Dendritic cell treated with granulocyte-macrophage colony-stimulating factor and Interleukin-4, amounts not matched to agents 40 ng/mL and 50 ng/mL, for 4 days (primary cell): ENCODE measurements at regions not wholly inside any gene's neighbourhood (a gene's known extent, or its start where the extent isn't known, plus 50 kb on each side); places are given as distances from the start of the nearest gene placed in this dataset.
A peak's percentile ranks its signal among the peaks of the same experiment; 100 is the strongest.

Source experiments
- H3K27ac Mint-ChIP-seq: one replicate; pipeline ENCODE4 v1.8.0; 2022; ENCODE audit warnings: mild to moderate bottlenecking, mixed read lengths
- H3K27me3 Mint-ChIP-seq: one replicate; pipeline ENCODE4 v1.8.0; 2022; ENCODE audit warnings: mild to moderate bottlenecking, mixed read lengths
- H3K36me3 Mint-ChIP-seq: one replicate; pipeline ENCODE4 v1.8.0; 2022; ENCODE audit warnings: low read depth, mixed read lengths
- H3K4me1 Mint-ChIP-seq: one replicate; pipeline ENCODE4 v1.8.0; 2022; ENCODE audit warnings: low read depth, mixed read lengths
- H3K4me3 Mint-ChIP-seq: one replicate; pipeline ENCODE4 v1.8.0; 2022; ENCODE audit warnings: mild to moderate bottlenecking, moderate library complexity, mixed read lengths
- H3K9me3 Mint-ChIP-seq: one replicate; pipeline ENCODE4 v1.8.0; 2022; ENCODE audit warnings: mixed read lengths
- intact Hi-C: fragments of 100-400 bp; cut with micrococcal nuclease; formaldehyde crosslinking; loops from one replicate; pipeline ENCODE4 v1.15.0; 2022

- intact Hi-C loops: no loop called here
- Mint-ChIP-seq H3K4me3 (no peak overlapping the region), H3K9me3 (no peaks in the 10 kb centered on the region), H3K36me3 (no peaks in the 10 kb centered on the region), H3K4me1 (peaks cover 15% of the 10 kb centered on the region), H3K27ac (no peak overlapping the region), H3K27me3 (peaks cover 3% of the 10 kb centered on the region)
Observed at GRCh38 chr15:58279654-58280053, 141.5 kb downstream of the AQP9 start.

GRCh38 chr15:58282060-58282708 is 144.0 kb downstream of the AQP9 start:
- intact Hi-C loops: no loop called here
- peak overlapping the region; percentile 12 for H3K27ac Mint-ChIP-seq
- H3K27me3 Mint-ChIP-seq: peaks cover 3% of the 10 kb centered on the region
- peaks cover 15% of the 10 kb centered on the region for H3K4me1 Mint-ChIP-seq
- H3K36me3 Mint-ChIP-seq: no peaks in the 10 kb centered on the region
- no peak overlapping the region for H3K4me3 Mint-ChIP-seq
- no peaks in the 10 kb centered on the region for H3K9me3 Mint-ChIP-seq

- intact Hi-C loops: no loop called here
- H3K36me3 Mint-ChIP-seq: no peaks in the 10 kb centered on the region
- H3K4me3 Mint-ChIP-seq: no peak overlapping the region
Observed at GRCh38 chr15:58283302-58283701, 145.1 kb downstream of the AQP9 start.

GRCh38 chr15:58284293-58284692 is 146.1 kb downstream of the AQP9 start:
- intact Hi-C loops: no loop called here

More at GRCh38 chr15:58283302-58283701, 145.1 kb downstream of the AQP9 start:
- Mint-ChIP-seq H3K27me3 (peaks cover 3% of the 10 kb centered on the region), H3K27ac (no peak overlapping the region), H3K9me3 (no peaks in the 10 kb centered on the region), H3K4me1 (peaks cover 15% of the 10 kb centered on the region)

GRCh38 chr15:58285212-58285920 is 146.4 kb upstream of the LIPC start:
- Mint-ChIP-seq H3K4me1 (peaks cover 15% of the 10 kb centered on the region), H3K4me3 (no peak overlapping the region), H3K27ac (no peak overlapping the region), H3K9me3 (no peaks in the 10 kb centered on the region), H3K36me3 (no peaks in the 10 kb centered on the region), H3K27me3 (no peaks in the 10 kb centered on the region)
- intact Hi-C loops: no loop called here

More at GRCh38 chr15:58284293-58284692, 146.1 kb downstream of the AQP9 start:
- no peak overlapping the region for H3K4me3 Mint-ChIP-seq
- no peaks in the 10 kb centered on the region for H3K36me3 Mint-ChIP-seq
- no peaks in the 10 kb centered on the region for H3K9me3 Mint-ChIP-seq
- no peak overlapping the region for H3K27ac Mint-ChIP-seq
- no peaks in the 10 kb centered on the region for H3K27me3 Mint-ChIP-seq
- H3K4me1 Mint-ChIP-seq: peaks cover 15% of the 10 kb centered on the region

GRCh38 chr15:58285921-58286278 is 145.9 kb upstream of the LIPC start:
- Mint-ChIP-seq H3K9me3 (no peaks in the 10 kb centered on the region), H3K27ac (no peak overlapping the region), H3K4me3 (no peak overlapping the region), H3K36me3 (no peaks in the 10 kb centered on the region), H3K4me1 (peaks cover 20% of the 10 kb centered on the region), H3K27me3 (no peaks in the 10 kb centered on the region)
- intact Hi-C loops: no loop called here

- H3K27ac Mint-ChIP-seq: no peak overlapping the region
- no peaks in the 10 kb centered on the region for H3K36me3 Mint-ChIP-seq
- H3K4me1 Mint-ChIP-seq: peaks cover 16% of the 10 kb centered on the region
- intact Hi-C loops: no loop called here
- H3K4me3 Mint-ChIP-seq: no peak overlapping the region
- no peaks in the 10 kb centered on the region for H3K9me3 Mint-ChIP-seq
- no peaks in the 10 kb centered on the region for H3K27me3 Mint-ChIP-seq
Observed at GRCh38 chr15:58286523-58286922, 145.3 kb upstream of the LIPC start.

- Mint-ChIP-seq H3K27me3 (no peaks in the 10 kb centered on the region), H3K4me1 (peaks cover 5% of the 10 kb centered on the region), H3K36me3 (no peaks in the 10 kb centered on the region), H3K9me3 (no peaks in the 10 kb centered on the region), H3K27ac (no peak overlapping the region), H3K4me3 (no peak overlapping the region)
- intact Hi-C loops: no loop called here
Observed at GRCh38 chr15:58287891-58288290, 143.9 kb upstream of the LIPC start.

GRCh38 chr15:58288592-58288991 is 143.2 kb upstream of the LIPC start:
- H3K9me3 Mint-ChIP-seq: no peaks in the 10 kb centered on the region
- H3K4me1 Mint-ChIP-seq: peaks cover 5% of the 10 kb centered on the region
- no peak overlapping the region for H3K27ac Mint-ChIP-seq
- H3K4me3 Mint-ChIP-seq: no peak overlapping the region
- H3K36me3 Mint-ChIP-seq: no peaks in the 10 kb centered on the region
- no peaks in the 10 kb centered on the region for H3K27me3 Mint-ChIP-seq
- intact Hi-C loops: no loop called here

- peaks cover 5% of the 10 kb centered on the region for H3K4me1 Mint-ChIP-seq
- H3K27ac Mint-ChIP-seq: no peak overlapping the region
- intact Hi-C loops: no loop called here
Observed at GRCh38 chr15:58291848-58292247, 139.9 kb upstream of the LIPC start.

GRCh38 chr15:58292751-58293175 is 139.0 kb upstream of the LIPC start:
- intact Hi-C loops: no loop called here
- Mint-ChIP-seq H3K27ac (no peak overlapping the region), H3K4me1 (peaks cover 5% of the 10 kb centered on the region)

More at GRCh38 chr15:58291848-58292247, 139.9 kb upstream of the LIPC start:
- Mint-ChIP-seq H3K36me3 (no peaks in the 10 kb centered on the region), H3K9me3 (peaks cover 12% of the 10 kb centered on the region), H3K27me3 (peaks cover 3% of the 10 kb centered on the region), H3K4me3 (no peak overlapping the region)

GRCh38 chr15:58293622-58294550 is 137.9 kb upstream of the LIPC start:
- Mint-ChIP-seq H3K36me3 (no peaks in the 10 kb centered on the region), H3K4me1 (peaks cover 13% of the 10 kb centered on the region), H3K27ac (no peak overlapping the region), H3K9me3 (peaks cover 16% of the 10 kb centered on the region), H3K27me3 (peaks cover 3% of the 10 kb centered on the region), H3K4me3 (no peak overlapping the region)
- intact Hi-C loops: no loop called here

More at GRCh38 chr15:58292751-58293175, 139.0 kb upstream of the LIPC start:
- Mint-ChIP-seq H3K27me3 (peaks cover 3% of the 10 kb centered on the region), H3K4me3 (no peak overlapping the region), H3K36me3 (no peaks in the 10 kb centered on the region), H3K9me3 (peaks cover 16% of the 10 kb centered on the region)

- no peaks in the 10 kb centered on the region for H3K36me3 Mint-ChIP-seq
- peaks cover 16% of the 10 kb centered on the region for H3K9me3 Mint-ChIP-seq
- H3K27me3 Mint-ChIP-seq: peaks cover 3% of the 10 kb centered on the region
- H3K4me1 Mint-ChIP-seq: peaks cover 21% of the 10 kb centered on the region
- intact Hi-C loops: no loop called here
- H3K4me3 Mint-ChIP-seq: no peak overlapping the region
- no peak overlapping the region for H3K27ac Mint-ChIP-seq
Observed at GRCh38 chr15:58294681-58295254, 137.0 kb upstream of the LIPC start.
